HG03097 (cell line): ENCODE measurements at regions not wholly inside any gene's neighbourhood (a gene's known extent, or its start where the extent isn't known, plus 50 kb on each side); places are given as distances from the start of the nearest gene placed in this dataset.

ENCODE experiments used
- ATAC-seq: cut with Tn5 transposase; IDR thresholded peaks from one replicate; pipeline ENCODE4 v1.9.1; 2021; ENCODE audit not compliant: unreplicated experiment, low FRiP score

GRCh38 chr10:121069061-121069850 is 218.1 kb downstream of the WDR11 start:
- no peak for ATAC-seq

- no peak for ATAC-seq
Measured at GRCh38 chr10:121070275-121071070, 219.3 kb downstream of the WDR11 start.

GRCh38 chr10:121071901-121072300 is 220.7 kb downstream of the WDR11 start:
- ATAC-seq = no peak

GRCh38 chr10:121073728-121074127 is 222.6 kb downstream of the WDR11 start:
- no peak for ATAC-seq

- ATAC-seq = no peak
Measured at GRCh38 chr10:121076776-121077715, 225.9 kb downstream of the WDR11 start.

- no peak for ATAC-seq
Measured at GRCh38 chr10:121078036-121078435, 226.9 kb downstream of the WDR11 start.

GRCh38 chr10:121078672-121079102 is 227.5 kb downstream of the WDR11 start:
- no peak for ATAC-seq

- ATAC-seq = no peak
Measured at GRCh38 chr10:121079226-121079625, 228.1 kb downstream of the WDR11 start.

GRCh38 chr10:121080281-121080891 is 229.2 kb downstream of the WDR11 start:
- ATAC-seq = no peak

- no peak for ATAC-seq
Measured at GRCh38 chr10:121081306-121081705, 230.1 kb downstream of the WDR11 start.

- no peak for ATAC-seq
Measured at GRCh38 chr10:121082984-121083383, 231.8 kb downstream of the WDR11 start.

- no peak for ATAC-seq
Measured at GRCh38 chr10:121084016-121084674, 233.0 kb downstream of the WDR11 start.

DNA sequence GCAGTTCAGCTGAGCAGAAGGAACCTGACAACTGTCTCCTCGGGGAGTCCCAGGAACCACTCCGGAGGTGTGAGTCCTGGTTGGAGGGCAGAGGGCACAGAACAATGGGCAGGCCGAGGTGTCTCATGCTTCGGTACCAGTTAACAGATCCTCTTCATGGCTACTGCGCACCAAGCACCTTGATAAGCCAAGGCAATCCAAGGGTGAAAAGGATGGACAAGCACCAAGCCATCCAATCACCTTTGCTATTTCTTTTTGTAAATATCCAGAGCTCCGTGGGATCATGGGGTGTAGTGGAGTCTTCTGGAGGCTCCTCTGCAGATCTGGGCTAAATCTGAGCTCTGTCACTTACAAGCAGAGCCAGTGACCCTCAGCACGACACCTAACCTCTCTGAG is 233.5 kb downstream of the WDR11 start:
- no peak for ATAC-seq

GRCh38 chr10:121085367-121085766 is 234.2 kb downstream of the WDR11 start:
- no peak for ATAC-seq

DNA sequence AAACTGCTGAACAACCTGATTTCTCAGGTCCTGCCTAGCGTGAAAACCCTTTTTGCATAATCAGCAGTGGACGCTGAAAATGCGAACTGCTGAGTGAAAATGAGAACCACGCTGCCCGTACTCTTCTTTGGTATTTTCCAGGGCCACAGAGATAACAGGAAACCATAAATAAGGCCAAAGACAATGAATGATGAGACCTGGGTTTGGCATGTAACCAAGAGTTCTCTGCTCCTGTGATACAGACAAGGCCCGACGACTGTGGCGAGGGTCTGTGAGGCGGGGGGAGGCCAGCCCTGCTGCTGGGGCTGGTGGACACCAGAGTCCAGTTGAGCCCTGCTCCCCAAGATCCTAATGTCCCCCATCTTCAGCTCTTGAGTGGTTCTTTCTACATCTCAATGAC is 236.0 kb downstream of the WDR11 start:
- no peak for ATAC-seq

- no peak for ATAC-seq
Measured at GRCh38 chr10:121087688-121088087, 236.5 kb downstream of the WDR11 start.

- ATAC-seq = no peak
Measured at GRCh38 chr10:121088524-121088923, 237.4 kb downstream of the WDR11 start.

- ATAC-seq = no peak
Measured at GRCh38 chr10:121089434-121089833, 238.3 kb downstream of the WDR11 start.

- no peak for ATAC-seq
Measured at GRCh38 chr10:121091961-121092719, 241.0 kb downstream of the WDR11 start.
